GM21737 (cell line): ENCODE measurements at regions not wholly inside any gene's neighbourhood (a gene's known extent, or its start where the extent isn't known, plus 50 kb on each side); places are given as distances from the start of the nearest gene placed in this dataset.
A peak's percentile ranks its signal among the peaks of the same experiment; 100 is the strongest.
"Not testable (repeated sequence)": the region's sequence is repeated elsewhere in the genome, so short reads cannot be mapped to it uniquely, and the experiment has no call there.

Source experiments
- ATAC-seq: cut with Tn5 transposase; IDR thresholded peaks from one replicate; pipeline ENCODE4 v1.9.1; 2021; ENCODE audit warnings: mild to moderate bottlenecking, moderate library complexity; ENCODE audit not compliant: unreplicated experiment

DNA sequence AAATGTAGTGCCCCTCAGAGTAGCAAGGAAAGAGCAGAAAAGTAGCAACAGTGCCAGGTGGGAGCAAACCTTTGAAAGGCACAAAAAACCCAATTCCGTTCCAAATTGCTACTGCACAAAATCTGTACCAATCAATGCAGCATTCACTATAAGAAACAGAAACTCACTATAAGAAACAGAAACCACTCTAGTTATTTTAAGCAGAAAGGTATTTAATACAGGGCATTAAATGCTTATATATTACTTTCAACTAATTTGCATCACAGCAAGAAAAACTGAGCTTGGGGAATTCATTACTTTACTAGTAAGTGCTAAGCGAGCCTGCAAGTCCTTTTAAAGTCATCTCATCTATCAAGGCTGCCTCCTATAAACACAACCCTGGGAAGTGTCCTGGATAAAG lies 116.5 kb upstream of the OLIG3 start:
- no peak for ATAC-seq

DNA sequence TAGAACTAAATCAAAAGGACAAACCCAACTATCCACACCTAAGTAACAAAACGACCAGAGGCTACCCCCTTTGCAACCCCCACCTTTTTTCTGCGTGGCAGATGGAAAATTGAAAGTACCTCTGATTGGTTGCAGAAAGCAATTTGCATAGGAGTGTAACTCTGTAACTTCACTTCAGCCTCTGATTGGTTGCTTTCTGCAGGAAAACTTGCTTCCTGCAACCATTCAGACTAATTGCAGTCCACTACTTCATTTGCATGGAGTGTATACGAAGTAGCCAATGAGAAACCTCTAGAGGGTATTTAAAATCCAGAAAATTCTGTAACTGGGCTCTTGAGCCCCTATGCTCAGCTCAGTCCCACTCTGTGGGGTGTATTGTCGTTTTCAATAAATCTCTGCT lies 129.1 kb upstream of the OLIG3 start:
- no peak for ATAC-seq

DNA sequence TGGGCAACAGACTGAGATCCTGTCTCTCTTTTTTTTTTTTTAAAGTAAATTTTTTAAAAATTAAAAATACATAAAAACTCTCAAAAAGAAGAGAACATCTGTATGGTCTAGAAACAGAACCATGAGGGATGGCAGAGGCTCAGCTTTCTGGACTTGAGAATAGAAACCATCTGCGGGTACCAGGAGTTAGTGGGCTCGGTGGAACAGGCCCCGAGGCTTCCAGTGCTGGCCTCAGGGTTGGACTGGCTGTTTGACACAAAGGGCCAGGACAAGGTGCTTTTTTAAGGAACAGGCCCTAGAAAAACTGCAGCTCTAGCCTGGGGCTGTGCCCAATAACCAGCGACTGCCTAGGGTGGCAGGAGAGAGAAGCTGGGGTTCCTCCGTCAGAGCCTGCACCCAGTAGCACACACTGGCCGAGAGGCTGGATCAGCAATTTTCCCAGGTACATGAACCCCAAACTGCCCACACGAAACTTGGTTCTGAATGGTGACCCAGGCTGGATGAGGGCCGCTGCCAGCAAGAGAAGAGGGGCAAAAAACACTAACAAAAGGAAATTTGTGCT lies 131.0 kb upstream of the OLIG3 start:
- ATAC-seq, result no peak

GRCh38 chr6:137625808-137626207 lies 131.6 kb upstream of the OLIG3 start:
- ATAC-seq, result no peak

- no peak for ATAC-seq
These were observed 136.5 kb upstream of the OLIG3 start for GRCh38 chr6:137630666-137631065.

DNA sequence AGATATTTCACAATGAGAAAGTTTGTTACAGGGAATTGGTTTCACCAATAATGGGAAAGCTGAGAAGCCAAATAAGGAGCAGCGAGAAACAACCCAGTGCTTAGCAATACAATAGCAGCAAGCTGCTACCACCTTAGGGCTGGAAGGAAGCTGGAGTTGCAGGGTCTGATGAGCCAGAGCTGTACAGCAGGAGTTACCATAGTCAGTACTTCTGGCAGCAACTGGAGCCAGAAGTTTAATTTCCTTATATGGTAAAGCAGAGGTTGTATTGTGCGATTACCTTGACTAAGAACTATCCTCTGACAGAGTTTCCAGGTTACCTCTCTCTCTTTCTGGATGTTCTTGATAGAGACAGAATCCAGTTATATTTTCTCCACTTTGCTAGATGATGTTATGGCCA lies 137.1 kb upstream of the OLIG3 start:
- no peak for ATAC-seq

GRCh38 chr6:137634177-137634576 lies 140.0 kb upstream of the OLIG3 start:
- ATAC-seq, result not testable (repeated sequence)

DNA sequence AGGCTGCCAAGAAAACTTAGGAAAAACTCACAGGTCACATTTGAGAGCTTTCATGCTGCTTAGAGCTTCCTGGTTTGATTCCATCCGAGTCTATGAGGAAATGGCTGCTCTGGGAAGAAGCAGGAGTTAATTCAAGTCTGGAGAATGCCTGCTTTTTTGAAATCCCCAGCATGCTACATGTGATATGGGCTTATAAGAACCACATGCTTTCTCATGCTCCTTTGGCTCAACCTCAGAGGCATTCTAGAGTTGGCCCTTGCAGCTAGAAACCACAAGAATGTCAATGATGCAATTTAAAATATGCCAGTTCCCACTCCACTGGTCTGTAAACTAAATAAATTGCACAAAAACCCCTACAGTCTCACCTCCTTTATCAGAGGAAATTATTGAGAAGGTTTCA lies 142.9 kb upstream of the OLIG3 start:
- no peak for ATAC-seq

- no peak for ATAC-seq
These were observed 144.9 kb upstream of the OLIG3 start for GRCh38 chr6:137638926-137639706.

DNA sequence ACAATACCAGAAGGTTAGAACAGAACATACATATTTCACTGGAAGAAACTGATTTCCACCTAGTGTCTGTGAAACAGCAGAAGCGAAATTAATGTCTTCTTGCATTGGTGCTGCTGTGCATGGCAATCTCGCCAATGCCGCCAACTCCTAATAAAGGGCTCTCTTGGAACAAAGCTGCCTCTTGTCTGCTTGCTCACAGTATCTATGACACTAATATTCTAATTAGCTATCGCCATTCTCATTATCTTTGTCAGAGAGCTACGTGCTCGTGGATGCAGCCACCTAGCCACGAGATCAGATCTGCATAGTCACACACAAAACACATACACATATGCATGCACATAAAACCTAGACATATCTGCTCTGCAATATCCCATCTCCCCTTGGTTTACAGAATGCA lies 145.9 kb upstream of the OLIG3 start:
- no peak for ATAC-seq

DNA sequence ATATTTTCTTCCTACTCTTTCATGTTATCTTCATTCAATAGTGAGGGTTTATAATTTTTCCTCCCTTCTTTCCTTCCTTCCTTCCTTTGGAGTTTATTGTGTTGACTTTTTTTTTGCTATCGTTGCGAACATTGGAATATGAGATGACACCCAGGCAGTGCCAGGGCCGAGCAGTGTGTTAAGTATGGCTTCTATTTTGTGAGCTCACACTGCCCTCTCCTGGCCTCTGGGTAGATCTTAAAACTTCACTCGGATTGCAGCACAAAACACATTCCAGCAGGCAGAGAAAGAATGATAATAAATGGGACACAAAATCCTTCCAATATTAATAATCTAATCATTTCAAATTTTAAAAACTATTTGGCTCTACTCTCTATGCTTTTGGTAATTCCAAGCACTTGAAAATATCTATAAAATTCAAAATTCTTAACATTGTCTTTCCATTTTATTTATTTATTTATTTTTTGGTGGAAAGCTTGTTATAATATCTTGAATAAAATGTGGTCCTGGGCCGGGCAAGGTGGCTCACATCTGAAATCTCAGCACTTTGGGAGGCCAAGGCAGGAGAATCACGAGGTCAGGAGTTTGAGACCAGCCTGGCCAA lies 147.4 kb upstream of the OLIG3 start:
- ATAC-seq, result peak; percentile 70

- not testable (repeated sequence) for ATAC-seq
These were observed 149.0 kb upstream of the OLIG3 start for GRCh38 chr6:137643210-137643609.

DNA sequence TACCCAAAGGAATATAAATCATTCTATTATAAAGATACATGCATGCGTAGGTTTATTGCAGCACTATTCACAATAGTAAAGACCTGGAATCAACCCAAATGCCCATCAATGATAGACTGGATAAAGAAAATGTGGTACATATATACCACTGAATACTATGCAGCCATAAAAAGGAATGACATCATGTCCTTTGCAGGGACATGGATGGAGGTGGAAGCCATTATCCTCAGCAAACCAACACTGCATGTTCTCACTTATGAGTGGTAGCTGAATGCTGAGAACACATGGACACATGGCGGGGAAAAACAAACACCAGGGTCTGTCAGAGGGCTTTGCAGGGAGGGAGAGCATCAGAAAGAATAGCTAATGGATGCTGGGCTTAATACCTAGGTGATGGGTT lies 149.4 kb upstream of the OLIG3 start:
- not testable (repeated sequence) for ATAC-seq

- no peak for ATAC-seq
These were observed 151.7 kb upstream of the OLIG3 start for GRCh38 chr6:137645850-137646249.

GRCh38 chr6:137646484-137646883 lies 152.3 kb upstream of the OLIG3 start:
- no peak for ATAC-seq

- no peak for ATAC-seq
These were observed 153.7 kb upstream of the OLIG3 start for GRCh38 chr6:137647762-137648447.

DNA sequence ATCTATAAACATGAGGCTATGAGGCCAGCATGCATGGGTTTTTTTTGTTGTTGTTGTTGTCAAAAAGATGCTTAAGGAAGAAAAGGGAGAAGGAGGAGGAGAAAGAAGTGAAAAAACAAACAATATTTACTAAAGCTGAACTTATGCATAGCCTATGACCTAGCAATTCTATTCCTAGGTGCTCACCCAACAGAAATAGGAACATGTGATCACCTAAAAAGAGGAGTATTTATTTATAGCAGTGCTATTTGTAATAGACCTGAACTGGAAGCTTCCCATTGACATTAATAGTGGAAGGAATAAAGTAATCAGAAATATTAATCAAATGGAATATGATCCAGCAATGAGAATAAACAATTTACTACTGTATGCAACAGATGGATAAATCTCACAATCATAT lies 156.5 kb upstream of the OLIG3 start:
- ATAC-seq, result no peak

DNA sequence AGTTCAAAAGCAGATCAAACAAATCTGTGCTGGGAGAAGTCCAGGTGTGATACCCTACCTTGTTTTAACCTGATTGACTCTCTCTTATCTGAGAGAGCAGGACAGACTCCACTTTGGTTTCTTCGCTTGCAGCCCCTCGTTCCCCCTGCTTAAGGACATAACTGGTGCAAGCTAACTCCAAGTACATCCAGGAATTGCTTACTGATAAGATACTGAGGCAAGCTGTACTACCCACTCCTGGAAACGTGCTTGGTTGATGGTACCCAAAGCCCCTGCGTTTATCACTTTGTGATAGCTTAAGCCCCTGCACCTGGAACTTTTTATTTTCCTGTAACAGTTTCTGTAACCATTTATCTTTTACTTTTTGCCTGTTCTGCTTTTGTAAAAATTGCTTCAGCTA lies 157.0 kb upstream of the OLIG3 start:
- ATAC-seq, result no peak

DNA sequence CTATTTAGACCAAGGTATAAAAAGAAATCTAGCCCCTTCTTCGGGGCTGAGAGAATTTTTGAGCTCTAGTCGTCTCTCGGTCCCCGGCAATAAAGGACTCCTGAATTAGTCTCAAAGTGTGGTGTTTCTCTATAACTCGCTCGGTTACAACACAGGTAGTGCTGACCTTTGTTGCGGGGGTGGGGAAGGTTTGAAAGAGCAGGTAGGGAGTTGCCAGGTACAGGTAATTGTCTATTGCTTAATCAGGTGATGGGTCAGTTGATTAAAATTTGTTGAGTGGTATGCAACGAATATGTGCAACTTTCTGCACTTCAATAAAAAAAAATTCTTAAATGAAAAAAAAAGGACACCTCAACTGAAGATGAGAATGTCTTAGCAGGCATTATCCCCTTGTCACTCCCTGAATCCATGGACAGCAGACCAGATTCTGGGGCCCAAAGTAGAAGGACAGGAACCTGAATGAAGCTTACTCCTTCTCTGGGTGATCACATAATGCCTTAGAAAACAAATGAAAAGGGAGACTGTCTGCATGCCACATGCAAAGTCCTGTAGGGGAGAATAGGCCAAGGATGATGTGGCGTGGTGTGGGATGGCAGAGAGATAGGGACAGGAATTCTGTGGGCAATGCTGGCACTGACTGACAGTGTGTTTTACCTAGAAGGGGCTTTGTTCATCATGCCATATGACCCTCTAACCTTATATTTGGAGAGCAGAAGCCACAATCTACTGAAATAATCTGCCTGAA lies 157.6 kb upstream of the OLIG3 start:
- no peak for ATAC-seq

DNA sequence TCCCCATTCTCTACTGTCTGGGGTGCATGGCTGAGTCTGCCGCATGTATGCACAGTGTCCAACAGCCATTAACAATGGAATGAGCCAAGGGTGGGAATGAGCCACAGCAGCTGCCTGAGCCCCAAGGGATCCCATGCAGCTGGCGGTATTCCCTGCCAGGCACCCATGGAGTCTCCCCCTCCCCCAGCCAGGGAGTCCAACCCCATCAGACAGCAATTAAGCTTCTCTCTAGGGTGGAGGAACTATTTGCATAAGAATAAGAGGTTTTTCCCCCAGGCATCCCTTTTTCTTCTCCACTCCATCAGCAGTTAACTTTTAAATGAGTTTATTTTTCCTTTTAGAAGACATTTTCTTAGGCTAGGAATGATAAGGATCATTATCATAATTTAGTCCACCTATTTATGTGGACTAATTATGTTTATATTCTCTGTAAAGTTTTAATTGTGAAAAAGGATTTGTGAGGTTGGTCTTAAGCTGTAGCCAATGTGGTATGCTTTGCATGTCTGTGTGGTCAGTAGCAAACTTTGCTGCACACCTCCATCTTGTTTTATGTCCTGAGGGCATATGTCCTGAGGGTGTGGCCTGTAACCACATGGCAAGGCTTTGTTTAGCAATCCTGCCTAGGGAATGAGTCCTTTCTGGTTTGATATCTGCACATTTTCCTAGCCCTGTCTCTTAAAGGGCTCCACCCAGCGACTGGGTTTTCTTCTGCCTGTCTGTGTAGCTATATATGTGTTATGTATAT lies 158.9 kb upstream of the OLIG3 start:
- ATAC-seq, result no peak

DNA sequence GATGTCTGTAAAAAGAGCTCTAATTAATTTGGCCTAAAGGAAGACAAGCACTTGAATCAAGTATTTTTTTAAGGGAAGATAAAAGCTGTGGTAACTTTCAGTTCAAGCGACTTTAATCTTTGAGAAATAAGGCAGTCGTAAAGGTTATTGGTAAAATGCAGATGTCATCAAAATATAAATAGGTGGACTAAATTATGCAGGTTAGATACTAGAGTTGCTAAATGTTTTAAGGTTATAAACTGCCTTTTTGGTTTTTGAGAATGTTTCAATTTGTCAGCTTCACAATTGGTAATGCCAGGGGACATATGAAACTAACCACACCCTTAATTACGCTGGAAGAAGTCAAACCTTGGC lies 159.5 kb upstream of the OLIG3 start:
- no peak for ATAC-seq
